ENCODE measurements at regions not wholly inside any gene's neighbourhood (a gene's known extent, or its start where the extent isn't known, plus 50 kb on each side); places are given as distances from the start of the nearest gene placed in this dataset.

DNA sequence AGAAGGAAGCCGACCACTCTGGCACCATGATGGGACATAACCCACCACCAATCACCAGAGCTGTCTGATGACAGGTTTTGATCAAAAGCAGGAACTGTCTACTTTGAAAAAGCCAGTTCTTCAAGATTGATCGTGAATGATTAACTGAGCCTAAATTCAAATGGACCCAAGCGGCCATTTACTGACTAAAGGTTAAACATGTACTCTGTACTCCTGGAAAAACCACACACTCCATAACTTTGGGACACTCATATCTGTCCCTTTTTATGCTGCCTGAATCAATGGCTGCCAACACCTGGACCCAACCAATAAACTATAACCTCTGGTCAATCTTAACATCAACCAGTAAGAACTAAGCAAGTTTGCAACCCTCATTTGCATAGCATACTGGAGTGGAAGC, 206.6 kb downstream of the URB2 start:
- Histone ChIP-seq H3K4me2 (no peak overlapping the region), H3K79me2 (ENCODE audit: insufficient read depth) (no peaks in the 10 kb centered on the region), H3K9me3 (no peaks in the 10 kb centered on the region), H3F3A (replicated peaks; ENCODE audit: insufficient read depth) (no peaks in the 10 kb centered on the region), H3K9ac (no peak overlapping the region), H3K36me3 (replicated peaks in 1 of 2; ENCODE audit: control insufficient read depth in 1 of 2, insufficient read depth in 2 of 2, low read length in 1 of 2) (no peaks in the 10 kb centered on the region), H2AFZ (ENCODE audit: low read depth) (no peak overlapping the region), H3K9me2 (no peaks in the 10 kb centered on the region), H3K4me1 (ENCODE audit: control insufficient read depth in 1 of 2, insufficient read depth in 2 of 2, low read depth in 1 of 2, low read length in 1 of 2) (no peaks in the 10 kb centered on the region), H3K27me3 (ENCODE audit: insufficient read depth) (no peaks in the 10 kb centered on the region), H3K27ac (ENCODE audit: low read depth in 2 of 2, low read length in 1 of 2) (no peak overlapping the region), H3K4me3 (ENCODE audit: low read depth in 2 of 2, low read length in 1 of 2) (no peak overlapping the region), H4K20me1 (ENCODE audit: insufficient read depth) (no peaks in the 10 kb centered on the region)
- POLR2A ChIA-PET = no interaction called here
- CTCF ChIA-PET = no interaction called here
- 26% methylated on average over 3 of the region's 3 CpGs for WGBS (ENCODE audit: low lambda C conversion rate)
- TF ChIP-seq FOSL2 (IDR thresholded peaks at IDR 0.05; ENCODE audit: borderline replicate concordance, low read depth) (no peak), TCF12 (IDR thresholded peaks at IDR 0.05) (no peak), RAD21 (IDR thresholded peaks at IDR 0.05; ENCODE audit: low read length) (no peak), GATA2 (CRISPR knock-in tag; IDR thresholded peaks at IDR 0.05) (no peak), NRF1 (IDR thresholded peaks at IDR 0.05; ENCODE audit: low read depth, low read length) (no peak), TEAD4 (IDR thresholded peaks at IDR 0.05; ENCODE audit: borderline replicate concordance, insufficient read depth) (no peak), RXRA (IDR thresholded peaks at IDR 0.05; ENCODE audit: borderline replicate concordance, low read depth) (no peak), USF1 (IDR thresholded peaks at IDR 0.05; ENCODE audit: borderline replicate concordance, low read depth) (no peak), RFX5 (IDR thresholded peaks at IDR 0.05; ENCODE audit: low read length) (no peak), POLR2AphosphoS5 (IDR thresholded peaks at IDR 0.05; ENCODE audit: low read depth, low read length) (no peak), FOXM1 (IDR thresholded peaks at IDR 0.05; ENCODE audit: low read depth) (no peak), MEF2A (IDR thresholded peaks at IDR 0.05; ENCODE audit: borderline replicate concordance, low read depth) (no peak)
- DNase-seq = no peak

DNA sequence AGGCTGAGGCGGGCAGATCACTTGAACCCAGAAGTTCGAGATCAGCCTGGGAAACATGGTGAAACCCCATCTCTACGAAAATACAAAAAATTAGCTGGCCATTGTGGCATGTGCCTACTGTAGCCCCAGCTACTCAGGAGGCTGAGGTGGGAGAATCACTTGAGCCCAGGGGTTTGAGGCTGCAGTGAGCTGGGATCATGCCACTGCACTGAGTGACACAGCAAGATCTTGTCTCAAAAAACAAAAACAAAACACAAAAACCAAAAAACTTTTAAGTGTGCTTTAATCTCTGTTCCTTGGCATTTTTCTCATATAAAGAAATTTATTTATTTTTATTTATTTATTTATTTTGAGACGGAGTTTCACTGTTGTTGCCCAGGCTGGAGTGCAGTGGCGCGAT, 208.2 kb downstream of the URB2 start:
- Histone ChIP-seq H3K27ac (ENCODE audit: low read depth in 2 of 2, low read length in 1 of 2) (no peak overlapping the region), H3K4me2 (no peak overlapping the region), H3K79me2 (ENCODE audit: insufficient read depth) (no peaks in the 10 kb centered on the region), H3K9me3 (no peaks in the 10 kb centered on the region), H3K36me3 (replicated peaks in 1 of 2; ENCODE audit: control insufficient read depth in 1 of 2, insufficient read depth in 2 of 2, low read length in 1 of 2) (no peaks in the 10 kb centered on the region), H3K4me3 (ENCODE audit: low read depth in 2 of 2, low read length in 1 of 2) (no peak overlapping the region), H3K27me3 (ENCODE audit: insufficient read depth) (no peaks in the 10 kb centered on the region), H4K20me1 (ENCODE audit: insufficient read depth) (no peaks in the 10 kb centered on the region), H3K4me1 (ENCODE audit: control insufficient read depth in 1 of 2, insufficient read depth in 2 of 2, low read depth in 1 of 2, low read length in 1 of 2) (no peaks in the 10 kb centered on the region), H2AFZ (ENCODE audit: low read depth) (no peak overlapping the region), H3K9me2 (no peaks in the 10 kb centered on the region), H3K9ac (no peak overlapping the region), H3F3A (replicated peaks; ENCODE audit: insufficient read depth) (no peaks in the 10 kb centered on the region)
- POLR2A ChIA-PET = no interaction called here
- no peak for TF ChIP-seq GABPA (IDR thresholded peaks at IDR 0.05; ENCODE audit: low read depth)
- TF ChIP-seq CHD2 (IDR thresholded peaks at IDR 0.05; ENCODE audit: low read length, partially characterized antibody) = no peak
- TF ChIP-seq FOXM1 (IDR thresholded peaks at IDR 0.05; ENCODE audit: low read depth) = no peak
- TF ChIP-seq, protein P1, sequence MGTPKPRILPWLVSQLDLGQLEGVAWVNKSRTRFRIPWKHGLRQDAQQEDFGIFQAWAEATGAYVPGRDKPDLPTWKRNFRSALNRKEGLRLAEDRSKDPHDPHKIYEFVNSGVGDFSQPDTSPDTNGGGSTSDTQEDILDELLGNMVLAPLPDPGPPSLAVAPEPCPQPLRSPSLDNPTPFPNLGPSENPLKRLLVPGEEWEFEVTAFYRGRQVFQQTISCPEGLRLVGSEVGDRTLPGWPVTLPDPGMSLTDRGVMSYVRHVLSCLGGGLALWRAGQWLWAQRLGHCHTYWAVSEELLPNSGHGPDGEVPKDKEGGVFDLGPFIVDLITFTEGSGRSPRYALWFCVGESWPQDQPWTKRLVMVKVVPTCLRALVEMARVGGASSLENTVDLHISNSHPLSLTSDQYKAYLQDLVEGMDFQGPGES (IDR thresholded peaks at IDR 0.05; ENCODE audit: low read depth, low read length) = no peak
- TF ChIP-seq, protein P2, sequence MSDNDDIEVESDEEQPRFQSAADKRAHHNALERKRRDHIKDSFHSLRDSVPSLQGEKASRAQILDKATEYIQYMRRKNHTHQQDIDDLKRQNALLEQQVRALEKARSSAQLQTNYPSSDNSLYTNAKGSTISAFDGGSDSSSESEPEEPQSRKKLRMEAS (IDR thresholded peaks at IDR 0.05; ENCODE audit: low read depth) = no peak
- TF ChIP-seq USF2 (IDR thresholded peaks at IDR 0.05; ENCODE audit: borderline replicate concordance, low read depth, low read length) = no peak
- TF ChIP-seq SIN3A (IDR thresholded peaks at IDR 0.05; ENCODE audit: borderline replicate concordance, low read depth, low read length) = no peak
- no peak for TF ChIP-seq EZH2phosphoT487 (IDR thresholded peaks at IDR 0.05; ENCODE audit: borderline replicate concordance, low read depth)
- CTCF ChIA-PET = no interaction called here
- DNase-seq = no peak
- WGBS (ENCODE audit: low lambda C conversion rate) = 52% methylated on average over 6 of the region's 6 CpGs

All from SK-N-SH (cell line).